NCI-H748 (cell line): ENCODE measurements at regions not wholly inside any gene's neighbourhood (a gene's known extent, or its start where the extent isn't known, plus 50 kb on each side); places are given as distances from the start of the nearest gene placed in this dataset.
"Not testable (repeated sequence)": the region's sequence is repeated elsewhere in the genome, so short reads cannot be mapped to it uniquely, and the experiment has no call there.

Experiments used
- DNase-seq: peaks from one replicate; lab custom pipeline; 2025; ENCODE audit not compliant: unreplicated experiment; lab: John Stamatoyannopoulos, UW

GRCh38 chr1:116185161-116185701, 74.0 kb downstream of the MAB21L3 start:
- DNase-seq: no peak

DNA sequence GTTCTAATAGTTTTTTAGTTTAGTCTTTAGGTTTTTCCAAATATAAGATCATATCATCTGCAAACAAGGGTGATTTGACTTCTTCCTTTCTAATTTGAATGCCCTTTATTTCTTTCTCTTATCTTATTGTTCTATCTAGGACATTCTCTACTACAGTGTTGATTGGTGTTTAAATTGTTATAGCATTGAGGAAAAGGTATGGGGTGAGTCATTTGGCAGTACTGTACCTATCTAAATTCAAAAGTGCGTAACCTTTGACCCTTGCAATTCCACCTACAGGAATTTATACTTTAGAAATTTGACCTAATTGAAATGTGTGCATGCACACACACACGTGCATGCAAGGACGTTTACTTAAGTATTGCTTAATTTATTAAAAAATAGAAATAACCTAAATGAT, 78.3 kb downstream of the MAB21L3 start:
- DNase-seq: no peak

DNA sequence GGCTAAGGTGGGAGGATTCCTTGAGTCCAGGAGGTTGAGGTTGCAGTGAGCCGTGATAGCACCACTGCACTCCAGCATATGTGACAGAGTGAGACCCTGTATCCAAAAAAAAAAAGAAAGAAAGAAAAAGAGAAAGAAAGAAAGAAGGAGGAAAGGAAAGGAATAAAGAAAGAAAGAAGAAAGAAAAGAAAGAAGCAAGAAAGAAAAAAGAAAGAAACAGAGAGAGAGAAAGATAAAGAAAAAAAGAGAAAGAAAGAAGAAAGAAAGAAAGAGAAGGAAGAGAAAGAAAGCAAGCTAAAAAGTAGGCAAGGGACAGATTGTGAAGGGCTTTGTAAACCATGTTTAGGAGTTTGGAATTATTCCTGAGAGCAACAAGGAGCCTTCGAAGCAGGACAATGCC, 80.1 kb downstream of the MAB21L3 start:
- no peak for DNase-seq

DNA sequence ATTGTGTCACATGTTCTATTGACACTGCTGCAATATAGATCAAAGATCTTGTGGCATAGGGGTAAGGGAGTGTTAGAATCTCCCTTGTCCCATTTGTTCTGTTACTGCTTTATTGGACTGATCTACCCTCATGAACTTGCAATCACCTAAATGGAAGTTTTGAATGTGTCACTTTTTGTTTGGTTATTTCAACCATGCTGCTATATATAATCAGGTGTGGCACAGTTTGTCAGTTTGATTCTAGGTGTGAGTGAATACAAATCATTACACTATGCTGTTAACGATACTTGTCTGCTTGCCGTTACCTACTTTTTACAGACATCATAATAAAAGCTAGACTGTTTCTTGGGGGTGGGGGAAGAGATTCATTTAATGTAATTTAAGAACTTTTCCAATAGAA, 82.6 kb downstream of the MAB21L3 start:
- no peak for DNase-seq

GRCh38 chr1:116194568-116194967, 83.4 kb downstream of the MAB21L3 start:
- DNase-seq: no peak

GRCh38 chr1:116195077-116195868, 84.1 kb downstream of the MAB21L3 start:
- no peak for DNase-seq

DNA sequence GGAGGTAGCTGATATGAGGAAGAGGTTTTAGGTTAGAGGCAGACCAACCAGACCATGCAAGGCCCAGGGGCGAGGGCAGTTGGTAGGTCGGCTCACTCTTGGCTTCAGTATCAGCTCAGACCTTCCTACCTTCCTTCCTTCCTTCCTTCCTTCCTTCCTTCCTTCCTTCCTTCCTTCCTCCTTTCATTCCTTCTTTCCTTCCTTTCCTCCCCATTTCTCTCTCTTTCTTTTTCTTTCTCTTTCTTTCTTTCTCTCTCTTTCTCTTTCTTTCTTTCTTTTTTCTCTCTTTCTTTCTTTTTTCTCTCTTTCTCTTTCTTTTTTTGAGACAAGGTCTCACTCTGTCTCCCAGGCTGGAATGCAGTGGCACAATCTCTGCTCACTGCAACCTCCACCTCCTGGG, 89.1 kb downstream of the MAB21L3 start:
- DNase-seq: not testable (repeated sequence)

GRCh38 chr1:116201911-116202310, 90.7 kb downstream of the MAB21L3 start:
- no peak for DNase-seq

DNA sequence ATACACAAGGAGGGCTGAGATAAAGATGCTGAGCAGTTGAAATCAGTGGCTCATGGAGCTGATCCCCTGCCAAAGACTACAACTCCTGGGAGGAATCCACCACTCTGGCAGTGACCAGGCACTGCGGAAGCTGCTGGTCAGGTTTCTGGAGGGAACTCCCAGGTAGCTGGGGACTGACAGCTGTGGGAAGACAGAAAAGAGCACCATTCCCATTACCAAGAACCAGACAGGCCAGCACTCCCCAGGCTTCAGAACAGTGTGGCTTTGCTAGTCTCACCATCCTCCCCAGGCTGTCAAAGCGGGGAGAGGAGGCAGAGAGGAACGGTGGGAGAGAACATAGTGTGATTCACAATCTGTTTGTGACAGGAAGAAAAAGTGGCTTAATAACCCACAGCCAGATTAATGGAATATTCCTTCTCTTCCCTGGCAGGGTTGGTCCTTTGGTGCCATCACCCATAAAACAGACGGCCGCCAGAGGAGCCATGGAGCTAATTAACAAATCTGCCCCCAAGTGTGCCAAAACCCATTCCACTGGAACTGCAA, 92.1 kb downstream of the MAB21L3 start:
- no peak for DNase-seq

- DNase-seq: no peak
Measured at GRCh38 chr1:116203920-116204319, 92.7 kb downstream of the MAB21L3 start.

DNA sequence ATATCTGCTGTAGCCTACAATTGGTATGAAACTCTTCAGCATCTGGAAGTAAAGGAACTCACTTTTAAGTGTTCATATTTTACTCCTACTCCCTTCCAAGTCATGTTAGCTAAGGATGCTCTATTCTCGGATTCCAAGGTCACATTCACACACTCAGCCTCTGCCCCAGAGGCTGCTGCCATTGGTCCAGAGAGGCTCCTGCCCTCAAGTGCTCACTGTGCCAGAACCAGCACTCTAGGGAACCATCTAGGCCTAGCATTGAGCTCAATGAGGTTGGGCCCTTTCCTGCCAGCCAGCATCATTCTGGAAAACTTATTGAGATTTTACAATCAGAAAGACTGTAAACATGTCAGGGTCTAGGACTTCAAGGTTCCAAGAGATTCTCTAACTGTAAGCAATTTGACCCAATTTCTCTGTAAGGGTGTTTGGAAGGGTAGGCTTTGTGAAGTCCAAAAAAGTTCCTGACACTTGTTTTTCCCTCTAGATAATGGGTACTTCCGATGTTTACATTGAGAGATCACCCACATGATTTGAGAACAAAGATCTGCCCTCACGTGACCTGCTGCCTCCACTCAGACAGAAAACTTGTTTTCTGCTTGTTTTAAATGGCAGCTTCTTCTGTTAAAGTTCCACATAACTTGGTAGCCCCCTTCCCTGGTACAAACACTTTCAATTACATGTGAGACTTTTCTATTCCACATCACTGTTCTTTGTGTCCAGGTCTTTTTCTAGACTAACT, 94.9 kb downstream of the MAB21L3 start:
- no peak for DNase-seq

DNA sequence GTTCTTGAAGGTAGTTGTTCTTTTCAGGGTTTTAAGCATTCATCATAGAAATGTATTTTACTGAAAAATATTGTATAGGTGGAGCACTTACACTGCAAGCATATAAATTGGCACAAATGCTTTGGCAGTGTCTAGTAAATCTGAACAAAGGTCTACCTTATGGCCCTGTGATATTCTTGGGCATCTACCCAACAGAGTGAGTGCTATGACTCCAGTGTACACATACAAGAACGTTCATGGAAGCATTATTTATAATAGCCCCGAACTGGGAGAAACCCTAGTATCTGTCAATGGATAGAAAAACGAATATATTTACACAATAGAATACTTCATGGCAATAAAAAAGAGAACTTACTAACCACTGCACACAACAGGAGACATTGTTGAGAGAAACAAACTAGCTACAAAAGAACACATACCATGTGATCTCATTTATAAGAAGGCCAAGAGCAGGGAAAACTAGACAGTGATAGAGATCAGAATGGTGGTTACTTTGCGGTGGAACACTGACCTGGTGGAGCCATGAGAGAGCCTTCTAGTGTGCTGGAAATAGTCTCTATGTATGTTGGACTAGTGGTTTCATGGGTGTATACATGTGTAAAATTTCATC, 96.0 kb downstream of the MAB21L3 start:
- DNase-seq: no peak

DNA sequence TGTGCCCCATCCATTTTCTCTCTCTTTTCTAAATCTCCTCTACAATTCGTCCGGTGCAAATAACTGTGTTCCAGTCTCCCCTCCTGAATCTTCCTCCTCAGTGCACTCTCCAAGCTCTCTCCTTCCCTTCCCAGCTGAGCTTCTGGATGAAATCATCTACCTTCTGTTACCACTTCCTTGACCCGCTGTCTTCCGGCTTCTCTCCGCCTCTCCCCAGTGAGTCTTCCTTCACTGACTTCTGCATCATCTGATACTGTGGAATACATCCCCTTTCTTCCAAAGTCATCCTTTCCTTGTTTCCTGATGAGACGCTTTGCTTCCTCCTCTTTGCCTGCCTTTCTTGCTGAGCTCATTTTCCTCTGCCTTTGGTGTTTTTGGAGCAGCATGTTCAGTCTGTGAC, 96.9 kb downstream of the MAB21L3 start:
- no peak for DNase-seq

- DNase-seq: no peak
Measured at GRCh38 chr1:116211294-116211693, 100.1 kb downstream of the MAB21L3 start.

GRCh38 chr1:116218922-116219321, 107.7 kb downstream of the MAB21L3 start:
- peak; percentile 24 for DNase-seq

- no peak for DNase-seq
Measured at GRCh38 chr1:116219651-116220434, 108.6 kb downstream of the MAB21L3 start.

DNA sequence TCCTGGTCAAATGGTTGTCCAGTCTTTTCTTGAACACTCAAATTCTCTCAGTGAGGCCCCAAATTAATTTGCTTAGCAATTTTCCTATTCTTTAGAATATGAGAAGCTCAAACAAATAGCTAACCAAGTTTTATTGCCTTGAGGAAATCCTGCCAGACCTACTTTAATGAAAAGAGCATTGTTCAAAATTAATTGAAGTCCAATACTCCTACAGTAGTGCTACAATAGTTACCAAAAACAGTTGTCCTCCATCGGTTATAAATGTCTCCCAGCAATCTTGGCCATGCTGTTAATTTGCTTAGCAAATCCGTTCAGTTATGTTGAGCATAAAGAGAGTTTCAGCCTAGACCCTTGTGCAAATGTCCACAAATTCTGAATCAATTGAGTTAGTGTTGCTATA, 112.9 kb downstream of the MAB21L3 start:
- DNase-seq: no peak

- DNase-seq: no peak
Measured at GRCh38 chr1:116224561-116224960, 113.4 kb downstream of the MAB21L3 start.

DNA sequence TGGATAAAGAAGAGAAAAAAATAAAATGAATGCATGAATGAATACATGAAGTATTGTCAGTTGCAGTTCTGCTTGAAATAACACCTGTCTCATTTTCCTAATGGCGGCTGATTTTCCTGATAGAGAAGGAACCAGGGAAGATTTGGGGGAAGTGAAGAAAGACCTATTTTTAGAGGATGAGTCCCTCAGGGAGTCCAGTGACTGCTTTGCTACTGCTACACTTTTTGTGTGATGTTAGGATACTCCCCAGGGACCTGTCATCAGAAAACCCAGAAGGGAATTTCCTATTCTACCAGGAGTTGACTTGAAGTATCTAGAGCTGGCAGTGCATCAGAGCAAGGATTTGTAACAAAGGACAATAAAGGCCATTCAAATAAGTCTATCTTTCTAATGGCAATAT, 114.8 kb downstream of the MAB21L3 start:
- no peak for DNase-seq

DNA sequence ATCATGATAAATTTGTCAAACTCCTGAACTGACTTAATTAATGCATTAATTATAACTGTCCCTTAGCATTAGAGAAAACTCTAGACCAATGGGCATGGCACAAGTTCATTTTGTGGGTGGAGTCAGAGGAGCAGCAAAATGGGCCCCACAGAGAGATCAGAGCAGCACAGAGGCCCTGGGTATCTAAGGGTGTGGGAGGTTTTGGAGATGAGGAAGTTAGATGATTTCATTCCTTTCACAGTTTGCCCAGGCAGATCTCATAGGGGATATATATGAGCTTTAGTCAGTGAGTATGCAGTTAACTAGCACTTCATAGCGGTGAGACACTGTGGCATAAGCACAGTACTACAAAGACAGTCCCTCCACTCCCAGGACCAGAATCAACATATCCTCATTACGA, 117.3 kb downstream of the MAB21L3 start:
- no peak for DNase-seq

DNA sequence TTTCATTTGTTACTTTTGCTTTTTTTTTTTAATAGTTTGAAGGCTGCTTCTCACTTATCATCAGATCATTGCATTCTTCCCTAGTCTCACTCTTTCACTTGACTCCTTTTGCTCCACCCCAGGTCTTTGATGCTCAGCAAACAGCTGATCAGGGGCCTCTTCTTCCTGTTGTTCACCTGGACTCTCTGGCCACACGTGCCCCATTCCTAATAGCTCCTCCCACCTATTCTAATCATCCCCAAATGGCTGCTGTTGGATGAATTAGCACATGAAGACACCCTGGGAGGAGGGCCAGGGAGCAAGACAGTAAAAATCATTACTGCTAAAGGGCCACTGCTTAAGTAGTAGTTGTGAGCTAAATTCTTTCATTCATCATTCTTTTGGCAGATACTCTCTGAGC, 119.5 kb downstream of the MAB21L3 start:
- DNase-seq: no peak
